Osteoblast (primary cell): ENCODE measurements at regions not wholly inside any gene's neighbourhood (a gene's known extent, or its start where the extent isn't known, plus 50 kb on each side); places are given as distances from the start of the nearest gene placed in this dataset.
A peak's percentile ranks its signal among the peaks of the same experiment; 100 is the strongest.

Source experiments
- DNase-seq: peaks from one replicate; pipeline ENCODE4 v3.0.0; 2011; ENCODE audit warnings: low spot score, mixed read lengths; ENCODE audit not compliant: insufficient read length; ENCODE audit errors: missing footprints
- H2AFZ ChIP-seq: 2 replicates; pipeline ENCODE4 v1.6.0; 2011; ENCODE audit warnings: mild to moderate bottlenecking, low read length
- H3K27ac ChIP-seq: 2 replicates; pipeline ENCODE4 v1.5.1; 2011; ENCODE audit warnings: mild to moderate bottlenecking, low read depth, low read length, moderate library complexity
- H3K27me3 ChIP-seq: 2 replicates; pipeline ENCODE4 v1.6.0; 2012; ENCODE audit warnings: mild to moderate bottlenecking, control low read depth, inconsistent platforms, low read length, moderate library complexity; ENCODE audit not compliant: insufficient read depth
- H3K36me3 ChIP-seq: 2 replicates; pipeline ENCODE4 v1.5.1; 2011; ENCODE audit warnings: mild to moderate bottlenecking, low read length, control low read depth, moderate library complexity; ENCODE audit not compliant: insufficient read depth
- H3K4me1 ChIP-seq: 2 replicates; pipeline ENCODE4 v1.5.1; 2011; ENCODE audit warnings: mild to moderate bottlenecking, low read length, control low read depth, moderate library complexity; ENCODE audit not compliant: insufficient read depth
- H3K4me2 ChIP-seq: 2 replicates; pipeline ENCODE4 v1.6.0; 2011; ENCODE audit warnings: mild to moderate bottlenecking, low read length; ENCODE audit not compliant: insufficient read depth
- H3K4me3 ChIP-seq: fragments of 200-600 bp; sonication (generic); 3 replicates; pipeline ENCODE4 v1.5.1; 2012; ENCODE audit warnings: mild to moderate bottlenecking, low read length, inconsistent platforms; ENCODE audit not compliant: insufficient read depth
- H3K79me2 ChIP-seq: 2 replicates; pipeline ENCODE4 v1.6.0; 2012; ENCODE audit warnings: mild to moderate bottlenecking, low read length, control low read depth, inconsistent platforms; ENCODE audit not compliant: insufficient read depth
- H3K9me3 ChIP-seq: 2 replicates; pipeline ENCODE4 v1.5.1; 2011; ENCODE audit warnings: low read depth, low read length, control low read depth
- H4K20me1 ChIP-seq: 2 replicates; pipeline ENCODE4 v1.6.0; 2012; ENCODE audit warnings: mild to moderate bottlenecking, low read length, control low read depth; ENCODE audit not compliant: insufficient read depth
- CTCF ChIP-seq: IDR thresholded peaks from 2 replicates; pipeline ENCODE4 v1.5.1; 2011; ENCODE audit warnings: mild to moderate bottlenecking, low read depth, low read length, moderate library complexity; ENCODE audit errors: extremely low read depth

GRCh38 chr6:85887461-85887860, 244.8 kb upstream of the SYNCRIP start:
- no peaks in the 10 kb centered on the region for H3K79me2 ChIP-seq
- no peak overlapping the region for H3K4me3 ChIP-seq
- H3K27me3 ChIP-seq: no peaks in the 10 kb centered on the region
- no peak for TF ChIP-seq CTCF
- no peak overlapping the region for H3K4me2 ChIP-seq
- no peak for DNase-seq
- no peaks in the 10 kb centered on the region for H3K4me1 ChIP-seq
- H3K36me3 ChIP-seq: no peaks in the 10 kb centered on the region
- H3K9me3 ChIP-seq: no peaks in the 10 kb centered on the region
- no peak overlapping the region for H3K27ac ChIP-seq
- no peaks in the 10 kb centered on the region for H4K20me1 ChIP-seq
- H2AFZ ChIP-seq: no peak overlapping the region

GRCh38 chr6:85868685-85869084, 226.0 kb upstream of the SYNCRIP start:
- H3K4me1 ChIP-seq: peaks cover 13% of the 10 kb centered on the region
- no peaks in the 10 kb centered on the region for H3K36me3 ChIP-seq
- no peaks in the 10 kb centered on the region for H3K9me3 ChIP-seq
- DNase-seq: no peak
- H4K20me1 ChIP-seq: no peaks in the 10 kb centered on the region
- no peak overlapping the region for H3K27ac ChIP-seq
- H3K4me2 ChIP-seq: no peak overlapping the region
- H2AFZ ChIP-seq: no peak overlapping the region
- H3K4me3 ChIP-seq: no peak overlapping the region
- no peaks in the 10 kb centered on the region for H3K27me3 ChIP-seq
- H3K79me2 ChIP-seq: no peaks in the 10 kb centered on the region
- TF ChIP-seq CTCF: no peak

- no peak overlapping the region for H3K4me3 ChIP-seq
- H4K20me1 ChIP-seq: no peaks in the 10 kb centered on the region
- no peak for DNase-seq
- peaks cover 13% of the 10 kb centered on the region for H3K4me1 ChIP-seq
- no peak overlapping the region for H2AFZ ChIP-seq
- no peak for TF ChIP-seq CTCF
- no peaks in the 10 kb centered on the region for H3K9me3 ChIP-seq
- no peak overlapping the region for H3K4me2 ChIP-seq
- no peaks in the 10 kb centered on the region for H3K79me2 ChIP-seq
- H3K27ac ChIP-seq: no peak overlapping the region
- H3K36me3 ChIP-seq: no peaks in the 10 kb centered on the region
- H3K27me3 ChIP-seq: no peaks in the 10 kb centered on the region
Observed at GRCh38 chr6:85867595-85867994, 224.9 kb upstream of the SYNCRIP start.

- no peaks in the 10 kb centered on the region for H3K79me2 ChIP-seq
- no peak for TF ChIP-seq CTCF
- no peaks in the 10 kb centered on the region for H3K36me3 ChIP-seq
- no peaks in the 10 kb centered on the region for H3K9me3 ChIP-seq
- no peak for DNase-seq
- no peak overlapping the region for H3K27ac ChIP-seq
- peaks cover 13% of the 10 kb centered on the region for H3K4me1 ChIP-seq
- H4K20me1 ChIP-seq: no peaks in the 10 kb centered on the region
- H3K27me3 ChIP-seq: no peaks in the 10 kb centered on the region
- peak overlapping the region; percentile 93 for H3K4me2 ChIP-seq
- H3K4me3 ChIP-seq: peak overlapping the region; percentile 71
- peak overlapping the region; percentile 82 for H2AFZ ChIP-seq
Observed at GRCh38 chr6:85866758-85867401, 224.2 kb upstream of the SYNCRIP start.
